ENCODE measurements at regions not wholly inside any gene's neighbourhood (a gene's known extent, or its start where the extent isn't known, plus 50 kb on each side); places are given as distances from the start of the nearest gene placed in this dataset.

DNA sequence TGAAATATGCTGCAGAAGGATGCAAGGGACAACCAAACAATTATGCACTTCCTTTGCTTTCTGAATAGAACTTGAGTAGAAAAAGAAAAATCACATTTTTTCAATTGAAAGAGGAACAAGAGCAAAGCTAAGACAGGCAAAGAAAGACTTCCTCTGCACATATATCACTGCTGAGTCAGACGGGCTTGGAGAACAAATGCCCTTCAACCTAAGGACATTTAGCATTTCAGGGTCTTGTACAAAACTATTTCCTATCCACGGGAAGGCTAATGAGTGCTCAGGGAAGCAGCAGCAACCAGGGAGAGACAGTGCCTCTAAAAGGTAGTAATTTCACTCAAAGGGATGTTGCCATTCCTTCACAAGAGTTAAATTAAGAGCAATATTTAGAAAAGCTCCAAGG is 570.0 kb upstream of the GCFC2 start:
- Mint-ChIP-seq H3K9me3 (ENCODE audit: unreplicated experiment) (no peaks in the 10 kb centered on the region), H3K4me3 (ENCODE audit: unreplicated experiment) (no peak overlapping the region), H3K36me3 (ENCODE audit: insufficient read depth, unreplicated experiment) (no peaks in the 10 kb centered on the region), H3K27me3 (ENCODE audit: insufficient read depth, unreplicated experiment) (peaks cover 33% of the 10 kb centered on the region), H3K27ac (ENCODE audit: low read depth, unreplicated experiment) (no peak overlapping the region), H3K4me1 (ENCODE audit: insufficient read depth, unreplicated experiment) (peaks cover 9% of the 10 kb centered on the region)
- POLR2A ChIA-PET, result no interaction called here
- CTCF ChIA-PET, result no interaction called here
- intact Hi-C loops (cut with micrococcal nuclease), result no loop called here
- BruUV-seq (replicated peaks), result no TSS peak
- DNase-seq (ENCODE audit: unreplicated experiment), result no peak
- TF ChIP-seq, protein P1, sequence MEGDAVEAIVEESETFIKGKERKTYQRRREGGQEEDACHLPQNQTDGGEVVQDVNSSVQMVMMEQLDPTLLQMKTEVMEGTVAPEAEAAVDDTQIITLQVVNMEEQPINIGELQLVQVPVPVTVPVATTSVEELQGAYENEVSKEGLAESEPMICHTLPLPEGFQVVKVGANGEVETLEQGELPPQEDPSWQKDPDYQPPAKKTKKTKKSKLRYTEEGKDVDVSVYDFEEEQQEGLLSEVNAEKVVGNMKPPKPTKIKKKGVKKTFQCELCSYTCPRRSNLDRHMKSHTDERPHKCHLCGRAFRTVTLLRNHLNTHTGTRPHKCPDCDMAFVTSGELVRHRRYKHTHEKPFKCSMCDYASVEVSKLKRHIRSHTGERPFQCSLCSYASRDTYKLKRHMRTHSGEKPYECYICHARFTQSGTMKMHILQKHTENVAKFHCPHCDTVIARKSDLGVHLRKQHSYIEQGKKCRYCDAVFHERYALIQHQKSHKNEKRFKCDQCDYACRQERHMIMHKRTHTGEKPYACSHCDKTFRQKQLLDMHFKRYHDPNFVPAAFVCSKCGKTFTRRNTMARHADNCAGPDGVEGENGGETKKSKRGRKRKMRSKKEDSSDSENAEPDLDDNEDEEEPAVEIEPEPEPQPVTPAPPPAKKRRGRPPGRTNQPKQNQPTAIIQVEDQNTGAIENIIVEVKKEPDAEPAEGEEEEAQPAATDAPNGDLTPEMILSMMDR (IDR thresholded peaks at IDR 0.05; ENCODE audit: unreplicated experiment), result no peak

DNA sequence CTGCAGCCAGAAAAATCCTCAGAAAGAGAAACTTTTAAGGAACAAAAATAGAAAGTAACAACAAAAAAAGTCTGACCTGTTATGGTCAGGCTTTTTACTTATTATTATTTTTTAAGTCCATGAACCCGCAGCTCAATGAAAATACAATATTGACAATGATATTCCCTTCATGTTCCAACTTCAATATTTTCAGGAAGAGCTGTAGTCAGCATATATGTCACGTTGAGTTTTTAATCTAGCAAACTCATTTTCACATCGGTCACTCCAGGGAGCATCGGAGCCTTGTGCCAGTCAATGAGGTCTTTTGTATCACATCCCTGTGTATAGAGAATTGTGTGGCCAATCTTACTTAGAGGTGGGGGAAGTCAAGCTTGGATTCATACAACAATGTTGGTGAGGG is 568.4 kb upstream of the GCFC2 start:
- no peak for DNase-seq (ENCODE audit: unreplicated experiment)
- no TSS peak for BruUV-seq (replicated peaks)
- TF ChIP-seq, protein P1 (IDR thresholded peaks at IDR 0.05; ENCODE audit: unreplicated experiment), result no peak
- H3K36me3 Mint-ChIP-seq (ENCODE audit: insufficient read depth, unreplicated experiment), result no peaks in the 10 kb centered on the region
- H3K9me3 Mint-ChIP-seq (ENCODE audit: unreplicated experiment), result no peaks in the 10 kb centered on the region
- POLR2A ChIA-PET, result interaction anchor here (0.6 kb wide), 1 partner anchor 49 kb away, joined by 3 read pairs; no protein-coding TSS in a partner anchor
- CTCF ChIA-PET, result interaction anchor here (0.6 to 0.7 kb wide), 3 partner anchors 82 to 1221 kb away, joined by 3 read pairs; no protein-coding TSS in a partner anchor
- peaks cover 33% of the 10 kb centered on the region for H3K27me3 Mint-ChIP-seq (ENCODE audit: insufficient read depth, unreplicated experiment)
- peaks cover 9% of the 10 kb centered on the region for H3K4me1 Mint-ChIP-seq (ENCODE audit: insufficient read depth, unreplicated experiment)
- no peak overlapping the region for H3K27ac Mint-ChIP-seq (ENCODE audit: low read depth, unreplicated experiment)
- intact Hi-C loops (cut with micrococcal nuclease), result no loop called here
- no peak overlapping the region for H3K4me3 Mint-ChIP-seq (ENCODE audit: unreplicated experiment)

DNA sequence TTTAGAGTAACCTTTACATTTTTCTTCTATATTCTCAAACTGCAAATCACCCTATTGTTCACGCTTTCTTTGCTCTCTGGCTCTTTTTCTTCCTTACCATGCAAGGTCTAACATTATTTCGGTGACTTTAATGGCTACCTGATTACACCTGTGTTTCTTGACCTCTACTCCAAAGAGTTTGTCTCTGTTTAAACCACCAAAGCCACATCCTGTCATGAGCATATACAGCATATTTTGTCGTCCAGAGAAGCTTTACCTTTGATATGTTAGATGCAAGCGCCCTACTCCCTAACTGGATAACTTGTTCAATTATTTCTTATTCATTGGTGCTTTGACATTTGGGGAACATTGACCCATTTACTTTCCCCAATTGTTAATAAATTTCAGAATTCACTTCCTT is 565.1 kb upstream of the GCFC2 start:
- no peak overlapping the region for H3K4me3 Mint-ChIP-seq (ENCODE audit: unreplicated experiment)
- ChIA-PET CTCF (no interaction called here), POLR2A (no interaction called here)
- TF ChIP-seq, protein P1 (IDR thresholded peaks at IDR 0.05; ENCODE audit: unreplicated experiment), result no peak
- no peak for DNase-seq (ENCODE audit: unreplicated experiment)
- BruUV-seq (replicated peaks), result no TSS peak
- intact Hi-C loops (cut with micrococcal nuclease), result no loop called here
- H3K27ac Mint-ChIP-seq (ENCODE audit: low read depth, unreplicated experiment), result no peak overlapping the region
- H3K36me3 Mint-ChIP-seq (ENCODE audit: insufficient read depth, unreplicated experiment), result no peaks in the 10 kb centered on the region
- H3K9me3 Mint-ChIP-seq (ENCODE audit: unreplicated experiment), result no peaks in the 10 kb centered on the region
- H3K4me1 Mint-ChIP-seq (ENCODE audit: insufficient read depth, unreplicated experiment), result peaks cover 9% of the 10 kb centered on the region
- H3K27me3 Mint-ChIP-seq (ENCODE audit: insufficient read depth, unreplicated experiment), result peaks cover 15% of the 10 kb centered on the region

DNA sequence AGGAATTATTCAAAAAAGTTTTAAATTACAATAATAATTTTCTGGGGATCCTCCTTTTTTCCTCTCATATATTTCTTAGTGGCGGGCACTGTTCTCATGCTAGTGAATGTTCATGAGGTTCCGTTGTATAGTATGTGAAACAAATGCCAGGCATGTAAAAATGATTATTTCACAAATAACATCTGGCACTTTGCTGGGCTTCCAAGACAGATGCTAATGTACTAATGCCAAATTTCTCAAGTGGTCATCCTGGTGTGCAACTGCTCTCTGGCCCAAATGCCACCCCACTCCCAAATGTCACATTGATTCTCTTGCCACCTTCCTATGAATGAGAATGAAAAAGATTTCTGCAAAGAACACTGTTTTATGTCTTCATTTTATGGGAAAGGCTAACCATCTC is 564.0 kb upstream of the GCFC2 start:
- H3K27me3 Mint-ChIP-seq (ENCODE audit: insufficient read depth, unreplicated experiment), result peaks cover 15% of the 10 kb centered on the region
- TF ChIP-seq, protein P1 (IDR thresholded peaks at IDR 0.05; ENCODE audit: unreplicated experiment), result no peak
- H3K9me3 Mint-ChIP-seq (ENCODE audit: unreplicated experiment), result no peaks in the 10 kb centered on the region
- POLR2A ChIA-PET, result no interaction called here
- DNase-seq (ENCODE audit: unreplicated experiment), result no peak
- no TSS peak for BruUV-seq (replicated peaks)
- CTCF ChIA-PET, result no interaction called here
- intact Hi-C loops (cut with micrococcal nuclease), result no loop called here
- no peaks in the 10 kb centered on the region for H3K36me3 Mint-ChIP-seq (ENCODE audit: insufficient read depth, unreplicated experiment)
- H3K4me1 Mint-ChIP-seq (ENCODE audit: insufficient read depth, unreplicated experiment), result peaks cover 13% of the 10 kb centered on the region
- H3K4me3 Mint-ChIP-seq (ENCODE audit: unreplicated experiment), result no peak overlapping the region
- H3K27ac Mint-ChIP-seq (ENCODE audit: low read depth, unreplicated experiment), result no peak overlapping the region

Data from MCF 10A (cell line).